ENCODE measurements at regions not wholly inside any gene's neighbourhood (a gene's known extent, or its start where the extent isn't known, plus 50 kb on each side); places are given as distances from the start of the nearest gene placed in this dataset.
A peak's percentile ranks its signal among the peaks of the same experiment; 100 is the strongest.
"Not testable (repeated sequence)": the region's sequence is repeated elsewhere in the genome, so short reads cannot be mapped to it uniquely, and the experiment has no call there.

- no peaks in the 10 kb centered on the region for H3K9me3 ChIP-seq
- H3K27ac ChIP-seq, result no peak overlapping the region
- peak; percentile 30 for DNase-seq
- no peak for ATAC-seq
- H3K36me3 ChIP-seq, result no peaks in the 10 kb centered on the region
- no peaks in the 10 kb centered on the region for H3K27me3 ChIP-seq (ENCODE audit: low read depth)
- no peak for TF ChIP-seq CTCF (IDR thresholded peaks at IDR 0.05)
- intact Hi-C loops (cut with DNase I), result no loop called here
- H3K4me3 ChIP-seq, result no peak overlapping the region
- no peaks in the 10 kb centered on the region for H3K4me1 ChIP-seq
Measured at GRCh38 chr2:10226038-10226724, 76.5 kb upstream of the HPCAL1 start.

- Histone ChIP-seq H3K27ac (no peak overlapping the region), H3K9me3 (no peaks in the 10 kb centered on the region), H3K27me3 (ENCODE audit: low read depth) (no peaks in the 10 kb centered on the region), H3K4me3 (no peak overlapping the region), H3K36me3 (no peaks in the 10 kb centered on the region), H3K4me1 (no peaks in the 10 kb centered on the region)
- no peak for TF ChIP-seq CTCF (IDR thresholded peaks at IDR 0.05)
- intact Hi-C loops (cut with DNase I), result no loop called here
- DNase-seq (no peak), ATAC-seq (peak in 1 of 2 donors; percentile 40)
Measured at GRCh38 chr2:10228611-10229365, 73.9 kb upstream of the HPCAL1 start.

GRCh38 chr2:10229462-10230099 is 73.1 kb upstream of the HPCAL1 start:
- Histone ChIP-seq H3K4me3 (no peak overlapping the region), H3K36me3 (no peaks in the 10 kb centered on the region), H3K4me1 (no peaks in the 10 kb centered on the region), H3K27ac (no peak overlapping the region), H3K27me3 (ENCODE audit: low read depth) (no peaks in the 10 kb centered on the region), H3K9me3 (no peaks in the 10 kb centered on the region)
- intact Hi-C loops (cut with DNase I), result no loop called here
- DNase-seq (no peak), ATAC-seq (no peak)
- no peak for TF ChIP-seq CTCF (IDR thresholded peaks at IDR 0.05)

- H3K36me3 ChIP-seq, result no peaks in the 10 kb centered on the region
- H3K4me3 ChIP-seq, result no peak overlapping the region
- no peak overlapping the region for H3K27ac ChIP-seq
- no peaks in the 10 kb centered on the region for H3K9me3 ChIP-seq
- no peak for TF ChIP-seq CTCF (IDR thresholded peaks at IDR 0.05)
- intact Hi-C loops (cut with DNase I), result no loop called here
- no peak for ATAC-seq
- no peaks in the 10 kb centered on the region for H3K27me3 ChIP-seq (ENCODE audit: low read depth)
- no peaks in the 10 kb centered on the region for H3K4me1 ChIP-seq
- DNase-seq, result no peak
Measured at GRCh38 chr2:10230499-10230898, 72.2 kb upstream of the HPCAL1 start.

- H3K27ac ChIP-seq; H3K4me3 ChIP-seq; H3K9me3 ChIP-seq; H3K4me1 ChIP-seq; intact Hi-C loops (cut with DNase I); H3K36me3 ChIP-seq; ATAC-seq; H3K27me3 ChIP-seq (ENCODE audit: low read depth); DNase-seq: not testable (repeated sequence)
Measured at GRCh38 chr2:10230921-10231320, 71.8 kb upstream of the HPCAL1 start.
